ENCODE measurements at regions not wholly inside any gene's neighbourhood (a gene's known extent, or its start where the extent isn't known, plus 50 kb on each side); places are given as distances from the start of the nearest gene placed in this dataset.

- TF ChIP-seq CTCF (IDR thresholded peaks at IDR 0.05) = no peak
- no peak for TF ChIP-seq SREBF2 (IDR thresholded peaks at IDR 0.05)
- no peak for TF ChIP-seq EP300 (IDR thresholded peaks at IDR 0.05)
- no peak for TF ChIP-seq POLR2A (IDR thresholded peaks at IDR 0.05; ENCODE audit: low read length)
- TF ChIP-seq, protein P1, sequence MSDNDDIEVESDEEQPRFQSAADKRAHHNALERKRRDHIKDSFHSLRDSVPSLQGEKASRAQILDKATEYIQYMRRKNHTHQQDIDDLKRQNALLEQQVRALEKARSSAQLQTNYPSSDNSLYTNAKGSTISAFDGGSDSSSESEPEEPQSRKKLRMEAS (IDR thresholded peaks at IDR 0.05) = no peak
- TF ChIP-seq ZNF302 (CRISPR knock-in tag; IDR thresholded peaks at IDR 0.05) = no peak
- TF ChIP-seq CEBPB (IDR thresholded peaks at IDR 0.05) = no peak
- no peak for TF ChIP-seq SMC3 (IDR thresholded peaks at IDR 0.05)
- TF ChIP-seq GATA3 (IDR thresholded peaks at IDR 0.05; ENCODE audit: borderline replicate concordance) = no peak
These were observed 449.6 kb upstream of the CDH20 start for GRCh38 chr18:60883587-60883986.
